ENCODE measurements at regions not wholly inside any gene's neighbourhood (a gene's known extent, or its start where the extent isn't known, plus 50 kb on each side); places are given as distances from the start of the nearest gene placed in this dataset.

- TF ChIP-seq CTCF (IDR thresholded peaks at IDR 0.05; ENCODE audit: low read depth, low read length) (no peak), EZH2phosphoT487 (IDR thresholded peaks at IDR 0.05; ENCODE audit: low read depth) (no peak)
These were observed 74.4 kb upstream of the SOX11 start for GRCh38 chr2:5617796-5618195.

Data from OCI-LY3 (cell line).